SH-SY5Y (cell line): ENCODE measurements at regions not wholly inside any gene's neighbourhood (a gene's known extent, or its start where the extent isn't known, plus 50 kb on each side); places are given as distances from the start of the nearest gene placed in this dataset.

Experiments used
- GATA2 ChIP-seq: IDR thresholded peaks from 2 replicates; pipeline ENCODE4 v1.6.1; 2011; ENCODE audit warnings: mild to moderate bottlenecking, low read depth, low read length
- GATA3 ChIP-seq: IDR thresholded peaks from 2 replicates; pipeline ENCODE4 v1.6.1; 2011; ENCODE audit warnings: low read depth, mild to moderate bottlenecking, low read length, moderate library complexity

DNA sequence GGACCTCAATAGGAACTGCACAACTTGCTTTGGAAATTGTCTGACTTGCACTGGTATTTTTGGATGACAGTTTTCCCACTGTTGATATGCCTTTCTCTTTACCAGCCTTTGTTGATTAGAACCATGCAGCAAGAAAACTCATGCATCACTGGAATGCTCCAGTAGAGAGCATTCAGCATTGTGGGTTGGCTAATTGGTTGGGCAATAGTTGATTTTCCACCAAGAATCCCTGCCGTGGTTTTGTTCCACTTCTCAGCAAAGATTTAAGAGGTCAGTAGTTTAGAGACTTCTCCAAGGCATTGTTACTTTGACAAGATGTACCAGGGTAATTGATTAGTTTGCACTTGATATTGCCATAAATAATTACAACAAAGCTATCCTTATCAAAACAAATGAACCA, 260.0 kb downstream of the DHX35 start:
- TF ChIP-seq GATA2 (no peak), GATA3 (no peak)
